Activated naive CD4-positive, alpha-beta T cell (primary cell): ENCODE measurements at regions not wholly inside any gene's neighbourhood (a gene's known extent, or its start where the extent isn't known, plus 50 kb on each side); places are given as distances from the start of the nearest gene placed in this dataset.

Experiments
- DNase-seq, 4 experiments: peaks; one replicate each; lab custom pipeline; 2025; lab: John Stamatoyannopoulos, UW

GRCh38 chr11:128299132-128299726 is 288.1 kb downstream of the ETS1 start:
- no peak for DNase-seq

- DNase-seq: no peak
These were observed 289.1 kb downstream of the ETS1 start for GRCh38 chr11:128298271-128298670.

GRCh38 chr11:128297805-128298204 is 289.6 kb downstream of the ETS1 start:
- no peak for DNase-seq

- no peak for DNase-seq
These were observed 290.2 kb downstream of the ETS1 start for GRCh38 chr11:128297091-128297651.

GRCh38 chr11:128294671-128295050 is 292.7 kb downstream of the ETS1 start:
- DNase-seq: no peak

GRCh38 chr11:128294001-128294670 is 293.2 kb downstream of the ETS1 start:
- DNase-seq: no peak

GRCh38 chr11:128291835-128292234 is 295.5 kb downstream of the ETS1 start:
- peak in 2 of 4 experiments; percentile 45 to 58 for DNase-seq

- DNase-seq: no peak
These were observed 296.4 kb downstream of the ETS1 start for GRCh38 chr11:128291007-128291406.

GRCh38 chr11:128290106-128290840 is 297.1 kb downstream of the ETS1 start:
- DNase-seq: peak in 2 of 4 experiments; percentile 43 to 50

GRCh38 chr11:128289048-128289447 is 298.3 kb downstream of the ETS1 start:
- DNase-seq: no peak

GRCh38 chr11:128288368-128288767 is 299.0 kb downstream of the ETS1 start:
- no peak for DNase-seq

GRCh38 chr11:128285321-128285720 is 302.0 kb downstream of the ETS1 start:
- DNase-seq: no peak

- no peak for DNase-seq
These were observed 302.7 kb downstream of the ETS1 start for GRCh38 chr11:128284634-128285033.

- no peak for DNase-seq
These were observed 303.9 kb downstream of the ETS1 start for GRCh38 chr11:128283451-128283850.

GRCh38 chr11:128282053-128282452 is 305.3 kb downstream of the ETS1 start:
- DNase-seq: no peak

GRCh38 chr11:128279866-128280265 is 307.5 kb downstream of the ETS1 start:
- DNase-seq: no peak

GRCh38 chr11:128273736-128274135 is 313.6 kb downstream of the ETS1 start:
- DNase-seq: no peak

- no peak for DNase-seq
These were observed 316.0 kb downstream of the ETS1 start for GRCh38 chr11:128271401-128271800.

GRCh38 chr11:128269466-128269865 is 317.9 kb downstream of the ETS1 start:
- no peak for DNase-seq

GRCh38 chr11:128266893-128267292 is 320.5 kb downstream of the ETS1 start:
- no peak for DNase-seq

- no peak for DNase-seq
These were observed 324.7 kb downstream of the ETS1 start for GRCh38 chr11:128262463-128263345.

GRCh38 chr11:128261011-128261421 is 326.3 kb downstream of the ETS1 start:
- no peak for DNase-seq
